ENCODE measurements at regions not wholly inside any gene's neighbourhood (a gene's known extent, or its start where the extent isn't known, plus 50 kb on each side); places are given as distances from the start of the nearest gene placed in this dataset.

DNA sequence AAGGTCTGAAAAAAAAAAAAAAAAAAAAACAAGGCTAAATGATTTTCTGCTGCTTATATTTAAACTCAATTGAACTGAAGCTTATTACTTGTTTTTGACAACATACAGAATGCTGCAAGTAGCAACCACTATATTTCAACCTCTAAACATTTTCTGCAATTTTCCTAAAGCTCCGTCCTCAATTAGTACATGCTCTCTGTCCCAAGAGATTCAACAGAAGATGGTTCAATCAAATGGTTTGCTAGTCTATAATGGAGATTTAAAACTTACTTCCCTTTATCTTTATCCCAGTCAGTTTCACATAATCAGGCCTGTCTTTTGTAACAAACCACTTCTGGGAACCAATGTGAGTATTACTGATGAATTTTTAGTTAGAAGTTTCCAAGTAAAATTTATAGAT, 485.1 kb upstream of the CDH7 start:
- WGBS, 2 donors = 68 to 83% methylated on average over 1 of the region's 1 CpG
- Histone ChIP-seq H3K9me3 (no peaks in the 10 kb centered on the region), H3K4me3 (no peak overlapping the region), H3K27me3 (peaks cover 0 to 6% (median 0%) of the 10 kb centered on the region in 7 donors), H3K4me1 (no peaks in the 10 kb centered on the region), H3K36me3 (no peaks in the 10 kb centered on the region), H3K27ac (no peak overlapping the region)
- no peak for ATAC-seq
- intact Hi-C loops (cut with DNase I) = no loop called here
- DNase-seq = no peak
- TF ChIP-seq, protein P1, sequence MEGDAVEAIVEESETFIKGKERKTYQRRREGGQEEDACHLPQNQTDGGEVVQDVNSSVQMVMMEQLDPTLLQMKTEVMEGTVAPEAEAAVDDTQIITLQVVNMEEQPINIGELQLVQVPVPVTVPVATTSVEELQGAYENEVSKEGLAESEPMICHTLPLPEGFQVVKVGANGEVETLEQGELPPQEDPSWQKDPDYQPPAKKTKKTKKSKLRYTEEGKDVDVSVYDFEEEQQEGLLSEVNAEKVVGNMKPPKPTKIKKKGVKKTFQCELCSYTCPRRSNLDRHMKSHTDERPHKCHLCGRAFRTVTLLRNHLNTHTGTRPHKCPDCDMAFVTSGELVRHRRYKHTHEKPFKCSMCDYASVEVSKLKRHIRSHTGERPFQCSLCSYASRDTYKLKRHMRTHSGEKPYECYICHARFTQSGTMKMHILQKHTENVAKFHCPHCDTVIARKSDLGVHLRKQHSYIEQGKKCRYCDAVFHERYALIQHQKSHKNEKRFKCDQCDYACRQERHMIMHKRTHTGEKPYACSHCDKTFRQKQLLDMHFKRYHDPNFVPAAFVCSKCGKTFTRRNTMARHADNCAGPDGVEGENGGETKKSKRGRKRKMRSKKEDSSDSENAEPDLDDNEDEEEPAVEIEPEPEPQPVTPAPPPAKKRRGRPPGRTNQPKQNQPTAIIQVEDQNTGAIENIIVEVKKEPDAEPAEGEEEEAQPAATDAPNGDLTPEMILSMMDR (IDR thresholded peaks at IDR 0.05) = no peak

DNA sequence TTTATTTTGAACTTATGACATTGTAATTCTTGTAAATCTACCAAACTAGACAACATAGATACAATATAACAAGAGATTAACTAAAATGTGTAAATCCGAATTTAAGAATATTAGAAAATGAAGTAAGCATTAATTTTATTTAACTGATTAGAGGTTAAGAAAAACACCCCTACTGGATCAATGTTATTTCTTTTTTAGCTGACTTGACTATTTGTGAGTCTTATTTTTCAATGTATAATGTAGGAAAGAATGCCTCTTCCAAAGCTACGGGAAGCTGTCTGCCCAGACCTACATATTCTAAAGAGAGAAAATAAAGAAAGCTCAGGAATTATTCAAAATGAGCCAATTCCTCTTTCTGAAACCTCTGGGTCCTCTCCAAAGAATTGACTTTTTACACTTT, 490.8 kb upstream of the CDH7 start:
- TF ChIP-seq, protein P1 (IDR thresholded peaks at IDR 0.05) = no peak
- intact Hi-C loops (cut with DNase I) = no loop called here

DNA sequence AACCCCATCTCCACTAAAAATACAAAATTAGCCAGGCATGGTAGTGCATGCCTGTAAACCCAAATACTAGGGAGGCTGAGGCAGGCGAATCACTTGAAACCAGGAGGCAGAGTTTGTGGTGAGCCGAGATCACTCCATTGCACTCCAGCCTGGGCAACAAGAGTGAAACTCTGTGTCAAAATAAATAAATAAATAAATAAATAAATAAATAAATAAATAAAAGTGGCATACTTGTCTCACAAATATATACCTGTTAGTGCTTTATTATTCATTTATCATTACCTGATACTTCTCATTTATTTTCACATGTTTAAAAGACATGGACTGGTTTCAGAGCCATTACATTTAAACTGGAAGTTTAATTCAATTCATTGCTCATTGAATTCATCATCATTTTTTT, 491.4 kb upstream of the CDH7 start:
- TF ChIP-seq, protein P1 (IDR thresholded peaks at IDR 0.05) = no peak
- no peak for ATAC-seq

More for the DNA sequence above, 490.8 kb upstream of the CDH7 start:
- DNase-seq = no peak
- 40 to 42% methylated on average over 2 of the region's 2 CpGs for WGBS, 2 donors
- Histone ChIP-seq H3K4me1 (no peaks in the 10 kb centered on the region), H3K27ac (no peak overlapping the region), H3K9me3 (no peaks in the 10 kb centered on the region), H3K36me3 (no peaks in the 10 kb centered on the region), H3K27me3 (no peaks in the 10 kb centered on the region), H3K4me3 (no peak overlapping the region)
- ATAC-seq = no peak

DNA sequence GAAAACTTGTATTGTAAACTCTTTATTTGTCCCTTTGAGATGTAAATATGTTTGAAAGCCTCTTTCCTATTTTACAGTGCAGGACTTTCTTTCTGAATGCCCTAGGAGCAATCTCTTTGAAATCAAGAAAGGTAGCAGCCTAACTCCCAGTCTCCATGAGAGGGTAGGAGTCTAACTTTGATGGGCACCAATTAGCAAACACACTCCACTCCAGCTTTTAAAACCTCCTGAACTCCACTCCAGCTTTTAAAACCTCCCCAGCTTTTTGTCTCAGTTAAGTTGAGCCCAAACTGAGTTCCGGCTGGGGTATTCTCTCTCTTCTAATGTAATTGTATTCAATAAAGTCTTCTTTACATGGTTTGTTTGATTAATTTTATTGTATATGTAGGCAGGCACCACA, 493.7 kb upstream of the CDH7 start:
- Histone ChIP-seq H3K4me3 (no peak overlapping the region), H3K9me3 (peaks cover 0 to 4% (median 0%) of the 10 kb centered on the region in 11 donors), H3K36me3 (no peaks in the 10 kb centered on the region), H3K27ac (no peak overlapping the region), H3K4me1 (no peaks in the 10 kb centered on the region), H3K27me3 (no peaks in the 10 kb centered on the region)
- ATAC-seq (no peak), DNase-seq (no peak)
- 53 to 64% methylated on average over 1 of the region's 1 CpG for WGBS, 2 donors
- TF ChIP-seq, protein P1 (IDR thresholded peaks at IDR 0.05) = no peak
- intact Hi-C loops (cut with DNase I) = loop anchor here in 1 of 10 donors (10.0 kb wide), 1 partner anchor 62 kb away; no protein-coding TSS in a partner anchor

More for the DNA sequence above, 491.4 kb upstream of the CDH7 start:
- H3K36me3 ChIP-seq = no peaks in the 10 kb centered on the region
- 95 to 98% methylated on average over 2 of the region's 2 CpGs for WGBS, 2 donors
- intact Hi-C loops (cut with DNase I) = loop anchor here in 1 of 10 donors (10.0 kb wide), 1 partner anchor 65 kb away; no protein-coding TSS in a partner anchor
- no peak overlapping the region for H3K4me3 ChIP-seq
- no peaks in the 10 kb centered on the region for H3K4me1 ChIP-seq
- H3K27ac ChIP-seq = no peak overlapping the region
- no peak for DNase-seq
- H3K27me3 ChIP-seq = no peaks in the 10 kb centered on the region
- H3K9me3 ChIP-seq = no peaks in the 10 kb centered on the region

Data from heart right ventricle (tissue), 16 donors.